ENCODE measurements at regions not wholly inside any gene's neighbourhood (a gene's known extent, or its start where the extent isn't known, plus 50 kb on each side); places are given as distances from the start of the nearest gene placed in this dataset.

- no peak for DNase-seq
Observed at GRCh38 chr20:58058421-58059259, 169.8 kb downstream of the ANKRD60 start.

GRCh38 chr20:58056921-58057686 lies 171.3 kb downstream of the ANKRD60 start:
- no peak for DNase-seq

GRCh38 chr20:58056021-58056591 lies 172.3 kb downstream of the ANKRD60 start:
- DNase-seq = no peak

GRCh38 chr20:58054780-58055373 lies 173.6 kb downstream of the ANKRD60 start:
- DNase-seq = no peak

GRCh38 chr20:58054082-58054779 lies 174.2 kb downstream of the ANKRD60 start:
- no peak for DNase-seq

GRCh38 chr20:58053391-58054055 lies 174.9 kb downstream of the ANKRD60 start:
- no peak for DNase-seq

GRCh38 chr20:58051367-58051766 lies 177.1 kb downstream of the ANKRD60 start:
- DNase-seq = no peak

- DNase-seq = peak; percentile 42
Observed at GRCh38 chr20:58048096-58048702, 180.3 kb downstream of the ANKRD60 start.

GRCh38 chr20:58046311-58046710 lies 182.1 kb downstream of the ANKRD60 start:
- DNase-seq = no peak

- DNase-seq = no peak
Observed at GRCh38 chr20:58045579-58045978, 182.9 kb downstream of the ANKRD60 start.

GRCh38 chr20:58044931-58045555 lies 183.4 kb downstream of the ANKRD60 start:
- DNase-seq = no peak

GRCh38 chr20:58044286-58044685 lies 184.2 kb downstream of the ANKRD60 start:
- no peak for DNase-seq

- no peak for DNase-seq
Observed at GRCh38 chr20:58043236-58044140, 185.0 kb downstream of the ANKRD60 start.

GRCh38 chr20:58042591-58042990 lies 185.9 kb downstream of the ANKRD60 start:
- no peak for DNase-seq

GRCh38 chr20:58040447-58041290 lies 187.8 kb downstream of the ANKRD60 start:
- DNase-seq = no peak

GRCh38 chr20:58039274-58040092 lies 189.0 kb downstream of the ANKRD60 start:
- DNase-seq = no peak

- DNase-seq = no peak
Observed at GRCh38 chr20:58038123-58038654, 190.3 kb downstream of the ANKRD60 start.

- DNase-seq = no peak
Observed at GRCh38 chr20:58037631-58038030, 190.8 kb downstream of the ANKRD60 start.

All from NCI-H226 (cell line).